ENCODE measurements at regions not wholly inside any gene's neighbourhood (a gene's known extent, or its start where the extent isn't known, plus 50 kb on each side); places are given as distances from the start of the nearest gene placed in this dataset.

- Histone ChIP-seq H3K27me3 (ENCODE audit: control insufficient read depth, low read length) (no peaks in the 10 kb centered on the region), H3K9me3 (ENCODE audit: control insufficient read depth, insufficient read depth, low read length) (no peaks in the 10 kb centered on the region; the same call in 1 of the 2 replicates), H3K27ac (ENCODE audit: low read depth, low read length) (no peak overlapping the region), H3F3A (ENCODE audit: control insufficient read depth, insufficient read depth) (no peaks in the 10 kb centered on the region), H3K9me2 (replicated peaks; ENCODE audit: control insufficient read depth, low read length) (no peaks in the 10 kb centered on the region), H4K20me1 (ENCODE audit: control insufficient read depth, insufficient read depth, low read depth, low read length) (no peaks in the 10 kb centered on the region), H3K36me3 (ENCODE audit: control insufficient read depth, low read length) (no peaks in the 10 kb centered on the region), H3K4me1 (ENCODE audit: control insufficient read depth, low read length) (no peaks in the 10 kb centered on the region), H3K4me2 (ENCODE audit: low read length) (no peak overlapping the region), H3K79me2 (ENCODE audit: control insufficient read depth, low read length) (no peaks in the 10 kb centered on the region), H3K4me3 (ENCODE audit: low read length) (no peak overlapping the region)
- TF ChIP-seq EZH2phosphoT487 (IDR thresholded peaks at IDR 0.05; ENCODE audit: borderline replicate concordance, low read length) (no peak), CTCF (IDR thresholded peaks at IDR 0.05; ENCODE audit: low read depth, low read length, poor library complexity, severe bottlenecking) (no peak)
These were observed 1222.2 kb downstream of the STIM2 start for GRCh38 chr4:28082686-28083390.

- Histone ChIP-seq H3K36me3 (ENCODE audit: control insufficient read depth, low read length) (no peaks in the 10 kb centered on the region), H3F3A (ENCODE audit: control insufficient read depth, insufficient read depth) (no peaks in the 10 kb centered on the region), H3K79me2 (ENCODE audit: control insufficient read depth, low read length) (no peaks in the 10 kb centered on the region), H3K9me3 (ENCODE audit: control insufficient read depth, insufficient read depth, low read length) (no peaks in the 10 kb centered on the region), H4K20me1 (ENCODE audit: control insufficient read depth, insufficient read depth, low read depth, low read length) (no peaks in the 10 kb centered on the region), H3K27me3 (ENCODE audit: control insufficient read depth, low read length) (no peaks in the 10 kb centered on the region), H3K9me2 (replicated peaks; ENCODE audit: control insufficient read depth, low read length) (no peaks in the 10 kb centered on the region), H3K27ac (ENCODE audit: low read depth, low read length) (no peak overlapping the region), H3K4me3 (ENCODE audit: low read length) (no peak overlapping the region), H3K4me2 (ENCODE audit: low read length) (no peak overlapping the region), H3K4me1 (ENCODE audit: control insufficient read depth, low read length) (no peaks in the 10 kb centered on the region)
- TF ChIP-seq CTCF (IDR thresholded peaks at IDR 0.05; ENCODE audit: low read depth, low read length, poor library complexity, severe bottlenecking) (no peak), EZH2phosphoT487 (IDR thresholded peaks at IDR 0.05; ENCODE audit: borderline replicate concordance, low read length) (no peak)
These were observed 1232.0 kb downstream of the STIM2 start for GRCh38 chr4:28092610-28093009.

GRCh38 chr4:28093071-28093470 is 1232.4 kb downstream of the STIM2 start:
- no peaks in the 10 kb centered on the region for H3K9me3 ChIP-seq (ENCODE audit: control insufficient read depth, insufficient read depth, low read length)
- no peaks in the 10 kb centered on the region for H3F3A ChIP-seq (ENCODE audit: control insufficient read depth, insufficient read depth)
- no peak for TF ChIP-seq CTCF (IDR thresholded peaks at IDR 0.05; ENCODE audit: low read depth, low read length, poor library complexity, severe bottlenecking)
- TF ChIP-seq EZH2phosphoT487 (IDR thresholded peaks at IDR 0.05; ENCODE audit: borderline replicate concordance, low read length): no peak
- H3K27ac ChIP-seq (ENCODE audit: low read depth, low read length): no peak overlapping the region
- H3K4me2 ChIP-seq (ENCODE audit: low read length): no peak overlapping the region
- H3K4me3 ChIP-seq (ENCODE audit: low read length): no peak overlapping the region
- no peaks in the 10 kb centered on the region for H3K36me3 ChIP-seq (ENCODE audit: control insufficient read depth, low read length)
- no peaks in the 10 kb centered on the region for H4K20me1 ChIP-seq (ENCODE audit: control insufficient read depth, insufficient read depth, low read depth, low read length)
- H3K27me3 ChIP-seq (ENCODE audit: control insufficient read depth, low read length): no peaks in the 10 kb centered on the region
- no peaks in the 10 kb centered on the region for H3K4me1 ChIP-seq (ENCODE audit: control insufficient read depth, low read length)
- no peaks in the 10 kb centered on the region for H3K9me2 ChIP-seq (replicated peaks; ENCODE audit: control insufficient read depth, low read length)
- H3K79me2 ChIP-seq (ENCODE audit: control insufficient read depth, low read length): no peaks in the 10 kb centered on the region

All from DOHH2 (cell line).